Stimulated activated CD4-positive, alpha-beta T cell treated with anti-CD3 and anti-CD28 coated beads, Interleukin-15, amount 100 ng/mL, for 24 hours (primary cell): ENCODE measurements at regions not wholly inside any gene's neighbourhood (a gene's known extent, or its start where the extent isn't known, plus 50 kb on each side); places are given as distances from the start of the nearest gene placed in this dataset.
"Not testable (repeated sequence)": the region's sequence is repeated elsewhere in the genome, so short reads cannot be mapped to it uniquely, and the experiment has no call there.

Experiments
- DNase-seq: peaks from one replicate; pipeline ENCODE4 v3.0.0-alpha.2; 2020

- DNase-seq, result no peak
Observed at GRCh38 chr4:114383067-114383466, 215.5 kb upstream of the UGT8 start.

- DNase-seq, result no peak
Observed at GRCh38 chr4:114383721-114384120, 214.9 kb upstream of the UGT8 start.

GRCh38 chr4:114384629-114385028 lies 214.0 kb upstream of the UGT8 start:
- no peak for DNase-seq

- no peak for DNase-seq
Observed at GRCh38 chr4:114385195-114385985, 213.2 kb upstream of the UGT8 start.

GRCh38 chr4:114386637-114387233 lies 211.9 kb upstream of the UGT8 start:
- DNase-seq, result no peak

GRCh38 chr4:114389070-114389685 lies 209.4 kb upstream of the UGT8 start:
- DNase-seq, result no peak

GRCh38 chr4:114393295-114394038 lies 205.1 kb upstream of the UGT8 start:
- no peak for DNase-seq

- no peak for DNase-seq
Observed at GRCh38 chr4:114396808-114397207, 201.8 kb upstream of the UGT8 start.

- DNase-seq, result no peak
Observed at GRCh38 chr4:114398410-114398809, 200.2 kb upstream of the UGT8 start.

GRCh38 chr4:114399105-114399504 lies 199.5 kb upstream of the UGT8 start:
- DNase-seq, result no peak

GRCh38 chr4:114400531-114400930 lies 198.1 kb upstream of the UGT8 start:
- no peak for DNase-seq

GRCh38 chr4:114401483-114401882 lies 197.1 kb upstream of the UGT8 start:
- DNase-seq, result no peak

- no peak for DNase-seq
Observed at GRCh38 chr4:114417214-114417613, 181.4 kb upstream of the UGT8 start.

- no peak for DNase-seq
Observed at GRCh38 chr4:114420069-114420468, 178.5 kb upstream of the UGT8 start.

GRCh38 chr4:114423582-114423981 lies 175.0 kb upstream of the UGT8 start:
- DNase-seq, result no peak

- DNase-seq, result no peak
Observed at GRCh38 chr4:114435116-114435515, 163.5 kb upstream of the UGT8 start.

GRCh38 chr4:114442856-114443255 lies 155.8 kb upstream of the UGT8 start:
- DNase-seq, result no peak

GRCh38 chr4:114444211-114444610 lies 154.4 kb upstream of the UGT8 start:
- DNase-seq, result no peak

GRCh38 chr4:114447963-114448516 lies 150.6 kb upstream of the UGT8 start:
- not testable (repeated sequence) for DNase-seq

- no peak for DNase-seq
Observed at GRCh38 chr4:114458728-114459127, 139.9 kb upstream of the UGT8 start.

GRCh38 chr4:114464726-114465272 lies 133.8 kb upstream of the UGT8 start:
- DNase-seq, result no peak

- DNase-seq, result no peak
Observed at GRCh38 chr4:114465766-114466165, 132.8 kb upstream of the UGT8 start.

GRCh38 chr4:114466299-114466698 lies 132.3 kb upstream of the UGT8 start:
- no peak for DNase-seq
